ENCODE measurements at regions not wholly inside any gene's neighbourhood (a gene's known extent, or its start where the extent isn't known, plus 50 kb on each side); places are given as distances from the start of the nearest gene placed in this dataset.
"Not testable (repeated sequence)": the region's sequence is repeated elsewhere in the genome, so short reads cannot be mapped to it uniquely, and the experiment has no call there.

- not testable (repeated sequence) for DNase-seq
These were observed 56.1 kb upstream of the GABRA3 start for GRCh38 chrX:152507168-152507567.

- no peak for DNase-seq
These were observed 69.5 kb upstream of the GABRA3 start for GRCh38 chrX:152520653-152521052.

GRCh38 chrX:152528193-152528592 lies 77.1 kb upstream of the GABRA3 start:
- DNase-seq = peak; percentile 1

GRCh38 chrX:152530967-152531366 lies 79.9 kb upstream of the GABRA3 start:
- no peak for DNase-seq

- DNase-seq = peak; percentile 30
These were observed 86.3 kb upstream of the GABRA3 start for GRCh38 chrX:152537373-152537772.

GRCh38 chrX:152573866-152574265 lies 63.8 kb upstream of the GABRQ start:
- no peak for DNase-seq

GRCh38 chrX:152575331-152575730 lies 62.4 kb upstream of the GABRQ start:
- DNase-seq = no peak

GRCh38 chrX:152587523-152587922 lies 50.2 kb upstream of the GABRQ start:
- DNase-seq = not testable (repeated sequence)

Data from NCI-H1105 treated with DMSO at 0.1 percent for 48 hours (cell line).